Forelimb muscle (tissue), 1 donor: ENCODE measurements at regions not wholly inside any gene's neighbourhood (a gene's known extent, or its start where the extent isn't known, plus 50 kb on each side); places are given as distances from the start of the nearest gene placed in this dataset.

ENCODE experiments used
- DNase-seq: peaks from one replicate; pipeline ENCODE4 v3.0.0-alpha.2; 2013; ENCODE audit warnings: low read depth

- DNase-seq, result no peak
Measured at GRCh38 chrX:120819126-120819525, 56.5 kb downstream of the CT47B1 start.

GRCh38 chrX:120813982-120814381 is 61.7 kb downstream of the CT47B1 start:
- no peak for DNase-seq

DNA sequence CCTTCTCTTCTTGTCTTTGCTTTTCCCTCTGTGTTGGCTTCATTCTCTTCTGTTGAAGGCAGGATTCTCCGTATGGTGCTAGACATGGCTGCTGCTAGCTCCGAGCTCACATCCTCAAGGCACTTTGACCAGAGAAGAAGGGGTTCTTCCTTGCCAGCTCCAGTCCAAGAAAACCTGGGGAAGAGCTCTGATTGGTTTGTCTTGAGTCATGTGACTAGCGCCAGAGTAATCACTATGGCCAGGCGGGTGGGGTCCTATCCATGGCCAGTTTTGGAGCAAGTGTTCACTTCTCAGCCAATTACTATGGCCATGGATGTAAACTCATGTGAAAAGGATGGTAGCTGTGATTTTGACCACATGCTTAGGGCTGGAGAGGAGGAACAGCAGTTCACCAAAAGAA is 74.2 kb downstream of the CT47B1 start:
- DNase-seq, result no peak

GRCh38 chrX:120797188-120797851 is 78.3 kb downstream of the CT47B1 start:
- DNase-seq, result peak; percentile 22

DNA sequence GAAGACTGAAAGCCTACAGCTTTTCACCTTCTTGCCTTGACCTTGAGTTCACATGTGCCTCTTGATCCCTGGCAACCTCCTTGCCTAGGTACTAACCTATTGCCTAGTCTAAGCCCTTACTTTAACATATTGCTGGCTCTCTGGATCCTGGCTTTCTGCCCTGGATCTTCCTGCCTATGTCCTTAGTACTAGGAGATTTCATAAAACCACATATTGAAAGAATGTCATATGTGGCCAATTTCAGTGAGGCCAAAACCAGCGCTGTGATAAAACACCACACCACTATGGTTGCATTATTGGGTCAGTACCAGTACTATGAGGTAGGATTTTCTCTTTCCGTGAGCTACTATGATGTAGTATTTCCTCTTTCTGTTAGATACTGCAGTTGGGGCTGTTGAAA is 80.4 kb downstream of the CT47B1 start:
- no peak for DNase-seq

DNA sequence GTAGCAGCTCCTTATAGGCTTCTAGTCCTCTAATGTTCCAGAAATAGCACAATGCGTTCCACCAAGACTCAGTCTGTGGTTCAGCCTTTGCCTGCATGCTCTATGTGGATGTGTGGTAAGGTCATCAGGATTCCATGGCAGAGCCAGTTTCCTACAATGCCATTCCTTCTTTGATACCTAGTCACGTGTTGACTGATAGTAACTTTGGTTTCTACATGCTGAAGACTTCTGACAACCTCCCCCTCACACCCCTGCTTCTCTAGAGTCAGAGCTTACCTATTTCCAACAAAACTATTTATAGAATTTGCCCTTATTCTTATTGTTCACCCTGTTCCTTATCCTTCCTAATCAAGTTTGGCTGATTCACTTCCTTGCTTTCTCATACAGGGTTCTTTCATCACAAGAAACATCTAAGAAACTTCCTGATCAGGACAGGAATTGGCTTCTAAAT is 81.1 kb downstream of the CT47B1 start:
- no peak for DNase-seq

GRCh38 chrX:120793098-120793497 is 82.6 kb downstream of the CT47B1 start:
- no peak for DNase-seq

GRCh38 chrX:120791013-120791643 is 84.5 kb downstream of the CT47B1 start:
- no peak for DNase-seq

DNA sequence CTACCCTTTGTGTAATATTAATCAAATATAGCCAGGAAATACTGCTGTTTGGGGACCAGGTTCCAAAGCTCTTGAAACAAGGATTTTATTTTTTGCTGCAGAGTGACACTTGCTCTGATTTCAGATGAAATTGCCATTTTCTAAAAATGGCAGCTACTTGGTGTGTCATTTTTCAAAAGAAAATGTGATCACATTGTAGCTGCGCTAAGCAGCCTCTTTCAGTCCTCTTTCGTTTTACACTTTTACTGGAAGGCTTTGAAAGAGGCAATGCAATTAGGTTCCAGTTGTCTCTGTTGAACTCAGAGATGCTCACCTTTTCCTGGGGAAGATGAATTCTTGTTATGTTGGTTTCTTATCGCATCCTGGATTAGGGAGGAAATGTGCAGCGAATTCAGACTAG is 85.1 kb downstream of the CT47B1 start:
- DNase-seq, result no peak

DNA sequence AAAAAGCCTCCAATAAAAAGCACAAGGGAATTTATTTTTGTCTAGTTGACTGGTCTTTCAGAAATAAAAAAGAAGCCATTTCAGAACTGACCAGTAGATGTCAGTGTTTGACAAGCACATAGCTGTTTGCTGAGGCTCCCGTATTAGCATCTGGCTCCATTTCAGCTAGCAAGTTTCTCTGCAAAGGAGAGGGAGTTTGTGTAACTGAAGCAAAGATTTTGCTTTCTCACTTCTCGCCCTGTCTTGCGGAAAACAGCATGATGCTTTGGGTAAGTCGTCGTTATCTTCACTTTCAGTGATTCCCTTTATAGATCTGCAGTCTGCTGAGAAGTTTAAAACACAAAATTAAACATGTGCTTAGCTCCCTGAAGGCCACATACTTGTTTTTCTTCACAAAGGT is 85.5 kb downstream of the CT47B1 start:
- DNase-seq, result peak; percentile 77

DNA sequence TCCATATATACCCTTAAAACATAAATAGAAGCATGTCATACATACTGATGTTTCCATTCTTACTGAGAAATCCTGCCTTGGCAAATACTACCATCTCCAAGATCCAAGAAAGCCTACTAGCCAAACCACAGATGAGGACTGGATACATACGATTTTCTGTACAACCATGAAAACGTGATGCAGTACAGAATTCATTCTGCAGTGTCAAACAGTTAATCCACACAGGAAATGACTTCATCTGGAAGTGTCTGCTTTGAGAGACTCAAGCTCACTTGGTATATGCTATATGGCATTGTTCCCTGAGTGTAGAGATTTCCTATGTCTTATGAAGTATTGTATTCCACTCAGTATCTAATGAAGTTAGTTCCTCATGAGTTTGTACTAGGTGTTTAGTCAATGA is 94.3 kb downstream of the CT47B1 start:
- peak; percentile 29 for DNase-seq

- no peak for DNase-seq
Measured at GRCh38 chrX:120775959-120776358, 99.7 kb downstream of the CT47B1 start.

GRCh38 chrX:120774606-120775005 is 101.1 kb downstream of the CT47B1 start:
- DNase-seq, result no peak

GRCh38 chrX:120773801-120774200 is 101.9 kb downstream of the CT47B1 start:
- no peak for DNase-seq

DNA sequence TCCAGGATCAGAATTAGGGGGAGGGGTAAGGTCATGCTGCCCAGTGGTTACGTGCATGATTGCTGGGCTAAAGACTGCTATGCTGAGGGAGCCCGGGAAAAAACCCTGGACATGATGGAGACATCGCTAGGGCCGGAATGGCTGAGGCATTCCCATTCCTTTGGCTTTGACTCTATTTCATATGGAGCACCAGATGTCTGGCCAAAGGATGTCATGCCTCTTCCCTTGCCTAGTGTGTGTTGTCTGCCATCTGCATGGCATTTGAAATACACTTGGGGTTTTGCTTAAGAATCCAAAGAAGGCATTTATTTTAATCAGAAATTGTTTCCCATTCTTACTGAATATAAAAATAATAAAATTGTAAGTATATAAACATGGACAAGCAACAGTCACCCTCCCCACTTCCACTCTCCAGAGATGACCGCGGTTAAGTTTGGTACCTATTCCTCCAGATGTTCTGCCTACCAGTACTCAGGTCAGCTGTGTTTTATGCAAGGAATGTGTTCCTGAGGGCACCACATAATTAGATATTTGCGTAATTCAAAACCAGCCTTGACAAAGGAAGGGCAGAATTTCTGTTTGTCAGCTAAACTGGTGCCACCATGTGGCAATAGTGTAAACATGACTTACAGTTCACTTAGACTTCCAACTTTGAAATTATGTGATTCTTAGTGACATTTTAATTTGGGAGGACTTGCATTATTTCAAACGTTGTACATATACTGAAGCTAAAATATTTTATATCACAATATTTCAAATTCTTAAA is 105.9 kb downstream of the CT47B1 start:
- no peak for DNase-seq

DNA sequence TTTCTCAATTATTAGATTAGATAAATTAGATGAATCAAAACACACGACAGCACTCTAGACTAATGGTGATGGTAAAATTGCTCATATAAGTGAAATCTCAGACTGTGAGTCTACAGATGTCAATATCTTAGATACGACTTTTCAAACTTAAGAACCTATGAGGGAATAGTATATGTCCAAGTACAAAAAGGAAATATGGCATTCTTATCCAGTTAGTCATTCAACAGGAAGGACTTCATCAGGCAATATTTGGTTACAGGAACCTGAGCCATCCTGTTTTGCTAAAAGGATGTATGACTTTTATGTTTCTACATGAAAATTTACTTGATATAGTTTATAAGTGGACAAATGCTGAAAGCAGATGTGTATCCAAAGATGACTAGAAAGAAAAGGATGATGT is 107.0 kb downstream of the CT47B1 start:
- no peak for DNase-seq

DNA sequence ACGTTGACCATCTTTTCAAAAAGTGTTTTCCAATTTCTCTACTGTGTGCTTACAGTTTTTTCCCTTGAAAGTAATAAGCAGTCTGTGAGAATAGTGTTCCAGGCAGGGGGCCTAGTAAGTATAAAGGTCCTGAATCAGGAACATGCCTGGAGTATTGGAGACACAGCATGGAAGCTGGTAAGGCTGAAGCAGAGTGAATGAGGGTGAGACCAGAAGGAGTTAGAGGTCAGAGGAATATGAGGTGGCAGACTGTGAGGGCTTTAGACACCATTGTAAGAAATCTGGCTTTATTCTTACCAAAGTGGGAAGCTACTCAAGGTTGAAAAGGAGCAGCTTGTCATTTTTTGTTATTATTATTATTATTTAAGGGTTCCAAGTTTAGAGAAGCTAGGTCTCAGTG is 107.4 kb downstream of the CT47B1 start:
- DNase-seq, result no peak

DNA sequence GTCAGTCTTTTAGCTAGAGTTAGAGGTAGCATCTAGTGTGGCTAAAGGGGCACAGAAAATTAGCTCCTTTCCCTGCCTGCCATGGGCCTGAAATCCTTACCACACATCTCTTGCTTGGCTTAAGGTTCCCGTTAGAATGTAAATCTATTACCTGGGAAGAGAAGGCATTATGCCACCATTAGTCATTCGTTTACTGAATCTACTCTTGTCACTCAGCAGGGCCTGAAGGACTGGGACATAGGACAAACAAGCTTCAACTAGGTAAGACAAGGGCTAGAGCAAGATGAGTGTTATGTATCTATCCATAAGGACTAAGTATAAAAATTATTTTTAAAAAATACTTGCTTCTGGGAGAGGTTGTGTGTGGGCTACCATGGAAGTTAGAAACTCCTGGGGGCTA is 112.4 kb downstream of the CT47B1 start:
- no peak for DNase-seq

DNA sequence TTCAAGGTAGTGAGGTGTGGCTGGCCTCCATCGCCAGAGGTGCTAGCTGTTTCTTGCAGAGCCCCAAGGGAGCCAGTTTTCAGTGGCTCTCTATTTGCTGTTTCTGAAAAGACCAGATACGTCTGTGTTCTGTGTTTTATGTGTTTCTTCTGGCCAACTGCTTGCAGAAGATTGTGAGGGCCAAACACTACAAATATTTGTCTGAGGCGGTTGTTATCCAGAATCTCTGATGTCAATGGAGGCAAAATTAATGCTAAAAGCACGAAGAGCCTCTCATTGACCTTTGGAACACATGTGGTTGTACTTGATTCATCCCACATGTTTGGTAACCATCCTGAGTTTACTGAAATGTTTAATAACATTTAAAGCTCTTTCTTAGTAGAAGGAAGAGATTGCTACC is 113.9 kb downstream of the CT47B1 start:
- peak; percentile 74 for DNase-seq

GRCh38 chrX:120759685-120760084 is 116.0 kb downstream of the CT47B1 start:
- DNase-seq, result no peak

DNA sequence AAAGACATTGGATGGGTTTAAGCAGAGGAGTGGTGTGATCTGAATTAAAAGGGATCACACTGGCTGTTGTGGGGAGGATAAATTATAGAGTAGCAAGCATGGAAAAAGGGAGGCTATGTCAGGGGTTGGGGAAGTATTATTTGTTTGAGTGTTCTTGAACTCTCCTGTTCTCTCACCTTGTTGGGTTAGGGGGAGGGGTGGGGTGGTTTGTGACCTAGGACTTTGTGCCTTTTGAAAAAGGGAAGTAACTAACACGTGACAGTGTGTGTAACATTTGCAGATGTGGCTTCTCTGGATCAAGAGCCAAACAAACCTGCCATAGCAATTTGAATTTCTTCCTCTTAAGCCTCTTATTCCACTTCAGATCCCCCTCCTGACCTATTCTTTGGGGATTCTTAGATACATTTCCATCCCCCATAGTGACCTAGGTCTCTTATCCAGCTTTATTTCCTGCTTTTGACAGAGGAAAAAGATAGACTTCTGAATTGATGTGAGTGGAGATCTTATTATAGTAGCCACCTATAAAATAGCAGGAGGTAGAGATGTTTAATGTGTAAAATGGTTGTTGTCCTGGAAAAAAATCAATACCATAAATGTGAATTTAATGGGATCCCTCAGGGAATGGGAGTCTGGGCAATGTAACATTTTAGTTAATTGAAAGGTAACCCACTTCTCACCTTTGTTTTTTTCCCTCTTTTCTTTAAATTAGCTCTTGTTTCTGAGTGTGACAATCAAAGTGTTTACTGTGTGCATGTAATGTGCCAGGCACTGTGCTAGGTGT is 120.4 kb downstream of the CT47B1 start:
- DNase-seq, result no peak
